SK-MEL-5 (cell line): ENCODE measurements at regions not wholly inside any gene's neighbourhood (a gene's known extent, or its start where the extent isn't known, plus 50 kb on each side); places are given as distances from the start of the nearest gene placed in this dataset.

Experiments
- DNase-seq: peaks from one replicate; pipeline ENCODE4 v3.0.0-alpha.2; 2016; ENCODE audit warnings: low read depth, low spot score
- in situ Hi-C: cut with HindIII; loops from 2 replicates; pipeline ENCODE4 v1.10.0; 2016; ENCODE audit warnings: low sequenced_read_pairs, high pct_unique_total_duplicates, low pct_unique_long_range_greater_than_20kb

- in situ Hi-C loops, result no loop called here
- no peak for DNase-seq
Observed at GRCh38 chr3:112693186-112693585, 52.2 kb upstream of the CCDC80 start.
